Upper lobe of right lung (tissue), 1 donor: ENCODE measurements at regions not wholly inside any gene's neighbourhood (a gene's known extent, or its start where the extent isn't known, plus 50 kb on each side); places are given as distances from the start of the nearest gene placed in this dataset.

Experiments
- ATAC-seq: fragments of 200-7000 bp; cut with Tn5 transposase; one replicate; pipeline ENCODE4 v1.9.1; 2020; ENCODE audit warnings: mild to moderate bottlenecking, moderate library complexity
- DNase-seq: peaks from one replicate; pipeline ENCODE4 v3.0.0-alpha.2; 2020
- H3K27ac ChIP-seq: fragments of 200-600 bp; one replicate; pipeline ENCODE4 v1.8.0; 2022
- H3K27me3 ChIP-seq: fragments of 200-600 bp; one replicate; pipeline ENCODE4 v1.8.0; 2022; ENCODE audit warnings: mild to moderate bottlenecking
- H3K36me3 ChIP-seq: fragments of 200-600 bp; one replicate; pipeline ENCODE4 v1.8.0; 2022
- H3K4me1 ChIP-seq: fragments of 200-600 bp; one replicate; pipeline ENCODE4 v1.8.0; 2022
- H3K4me3 ChIP-seq: fragments of 200-600 bp; one replicate; pipeline ENCODE4 v1.8.0; 2022; ENCODE audit warnings: mild to moderate bottlenecking
- H3K9me3 ChIP-seq: fragments of 200-600 bp; one replicate; pipeline ENCODE4 v1.8.0; 2022
- intact Hi-C: fragments of 100-400 bp; cut with DNase I; formaldehyde crosslinking; loops from one replicate; pipeline ENCODE4 v1.11.0; 2022
- TF ChIP-seq, protein P1 (sequence below): fragments of 200-600 bp; IDR thresholded peaks from one replicate; pipeline ENCODE4 v1.8.0; 2022; ENCODE audit warnings: antibody characterized with exemption
- donor health status: DM: no; HTN: yes; CAD: no; lungs with severe emphysema.

DNA sequence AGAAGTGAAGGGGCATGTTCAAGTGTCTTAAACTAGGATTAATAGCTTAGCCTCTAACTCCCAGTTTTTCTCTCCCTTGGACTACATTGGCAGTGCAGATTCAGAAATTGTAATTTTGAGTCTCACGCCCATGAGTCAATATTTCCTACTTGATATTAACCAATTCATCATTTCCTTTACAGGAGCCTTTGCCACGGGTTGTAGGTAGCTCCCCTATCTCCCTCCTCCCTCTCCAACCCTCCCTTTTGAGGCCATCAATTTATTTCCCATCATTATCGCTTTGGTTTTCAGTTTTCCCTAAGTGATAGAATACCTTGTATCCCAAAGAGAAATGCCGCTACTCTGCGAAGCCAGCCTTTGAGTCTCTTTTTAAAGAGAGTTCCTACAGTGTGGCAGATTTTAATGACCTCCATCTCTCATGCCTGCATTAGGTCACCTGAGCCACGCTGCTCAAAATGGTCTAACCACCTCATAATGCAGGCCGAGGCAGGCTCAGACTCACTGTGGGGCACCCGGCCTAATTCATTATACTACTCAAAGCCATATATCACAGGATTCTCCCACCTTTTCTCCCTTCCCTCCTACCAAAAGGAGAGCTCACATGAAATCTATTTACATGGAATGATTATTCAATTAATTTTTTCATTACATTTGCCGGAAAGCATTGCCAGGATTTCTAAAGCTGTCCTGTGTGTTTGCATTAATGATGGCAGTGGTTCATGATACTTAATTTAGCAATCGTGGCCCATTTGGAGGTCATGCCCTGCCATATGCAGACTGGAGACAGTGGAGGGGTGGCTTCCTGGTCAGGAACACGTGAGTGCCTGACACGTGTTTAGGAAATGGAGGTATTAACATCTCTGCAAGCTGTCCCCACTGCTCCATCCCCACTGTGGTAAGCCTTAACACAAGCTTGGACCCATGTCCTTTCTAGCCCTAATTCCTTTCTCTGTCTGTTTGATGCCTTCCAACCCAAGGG lies 448.2 kb upstream of the AUTS2 start:
- intact Hi-C loops = no loop called here
- Histone ChIP-seq H3K4me1 (no peaks in the 10 kb centered on the region), H3K4me3 (no peak overlapping the region), H3K27ac (no peak overlapping the region), H3K27me3 (no peaks in the 10 kb centered on the region), H3K9me3 (no peaks in the 10 kb centered on the region), H3K36me3 (no peaks in the 10 kb centered on the region)
- DNase-seq (no peak), ATAC-seq (no peak)
- TF ChIP-seq, protein P1, sequence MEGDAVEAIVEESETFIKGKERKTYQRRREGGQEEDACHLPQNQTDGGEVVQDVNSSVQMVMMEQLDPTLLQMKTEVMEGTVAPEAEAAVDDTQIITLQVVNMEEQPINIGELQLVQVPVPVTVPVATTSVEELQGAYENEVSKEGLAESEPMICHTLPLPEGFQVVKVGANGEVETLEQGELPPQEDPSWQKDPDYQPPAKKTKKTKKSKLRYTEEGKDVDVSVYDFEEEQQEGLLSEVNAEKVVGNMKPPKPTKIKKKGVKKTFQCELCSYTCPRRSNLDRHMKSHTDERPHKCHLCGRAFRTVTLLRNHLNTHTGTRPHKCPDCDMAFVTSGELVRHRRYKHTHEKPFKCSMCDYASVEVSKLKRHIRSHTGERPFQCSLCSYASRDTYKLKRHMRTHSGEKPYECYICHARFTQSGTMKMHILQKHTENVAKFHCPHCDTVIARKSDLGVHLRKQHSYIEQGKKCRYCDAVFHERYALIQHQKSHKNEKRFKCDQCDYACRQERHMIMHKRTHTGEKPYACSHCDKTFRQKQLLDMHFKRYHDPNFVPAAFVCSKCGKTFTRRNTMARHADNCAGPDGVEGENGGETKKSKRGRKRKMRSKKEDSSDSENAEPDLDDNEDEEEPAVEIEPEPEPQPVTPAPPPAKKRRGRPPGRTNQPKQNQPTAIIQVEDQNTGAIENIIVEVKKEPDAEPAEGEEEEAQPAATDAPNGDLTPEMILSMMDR = no peak

DNA sequence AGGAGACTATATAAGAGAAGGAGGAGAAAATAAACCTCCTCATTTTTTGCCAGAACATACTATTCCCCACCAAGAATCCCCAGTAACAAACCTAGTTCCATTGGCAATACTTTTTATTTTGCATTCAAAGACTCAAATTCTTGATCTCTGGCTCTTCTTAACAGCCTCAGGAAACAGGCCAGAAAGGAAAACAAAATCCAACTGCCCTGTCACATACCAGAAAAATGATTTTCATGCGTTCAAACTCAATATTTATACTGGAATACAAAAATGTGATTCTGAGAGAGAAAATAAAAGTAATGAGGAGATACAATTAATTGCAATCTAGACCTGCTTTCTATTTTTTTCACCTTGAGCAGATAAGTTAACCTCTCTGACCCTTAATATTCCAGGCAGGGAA lies 435.9 kb upstream of the AUTS2 start:
- intact Hi-C loops = no loop called here
- no peaks in the 10 kb centered on the region for H3K27me3 ChIP-seq
- no peak overlapping the region for H3K27ac ChIP-seq
- H3K9me3 ChIP-seq = no peaks in the 10 kb centered on the region
- no peak for ATAC-seq
- H3K36me3 ChIP-seq = no peaks in the 10 kb centered on the region
- H3K4me1 ChIP-seq = no peaks in the 10 kb centered on the region
- no peak for DNase-seq
- TF ChIP-seq, protein P1 = no peak
- no peak overlapping the region for H3K4me3 ChIP-seq

DNA sequence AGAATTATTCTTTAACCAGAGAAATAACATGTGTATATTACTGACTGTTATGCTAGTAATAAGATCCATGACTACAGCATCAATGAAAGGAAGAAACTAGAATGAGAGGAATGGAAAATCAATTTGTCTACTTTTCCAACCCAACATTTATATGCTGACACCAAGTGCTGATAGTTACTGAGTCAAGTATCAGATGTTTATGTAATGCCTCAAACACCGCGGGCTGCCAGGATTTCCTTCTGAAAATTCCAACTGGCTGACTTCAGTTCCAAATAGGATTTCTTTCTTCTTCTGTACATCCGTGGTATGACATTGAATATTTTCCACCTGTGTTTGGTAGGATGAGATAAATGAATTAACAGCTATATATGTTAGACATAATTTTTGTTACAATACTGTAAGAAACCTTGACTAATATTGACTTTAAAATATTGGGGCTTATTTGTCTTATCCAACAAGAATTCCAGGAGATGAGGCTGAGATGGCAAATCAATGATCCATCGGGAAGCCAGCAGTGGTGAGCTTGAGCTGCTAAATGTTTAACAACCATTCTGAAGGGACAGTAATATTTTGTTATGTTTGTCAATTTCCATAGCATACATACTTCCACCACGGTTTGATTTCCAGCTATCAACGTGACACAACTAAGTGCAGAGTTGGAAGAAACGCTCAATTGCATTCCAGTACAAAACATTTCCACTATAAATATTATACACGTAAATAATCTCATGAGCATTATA lies 435.2 kb upstream of the AUTS2 start:
- H3K36me3 ChIP-seq = no peaks in the 10 kb centered on the region
- H3K4me3 ChIP-seq = no peak overlapping the region
- H3K4me1 ChIP-seq = no peaks in the 10 kb centered on the region
- H3K27ac ChIP-seq = no peak overlapping the region
- intact Hi-C loops = no loop called here
- no peaks in the 10 kb centered on the region for H3K9me3 ChIP-seq
- TF ChIP-seq, protein P1 = no peak
- no peak for DNase-seq
- ATAC-seq = no peak
- no peaks in the 10 kb centered on the region for H3K27me3 ChIP-seq

DNA sequence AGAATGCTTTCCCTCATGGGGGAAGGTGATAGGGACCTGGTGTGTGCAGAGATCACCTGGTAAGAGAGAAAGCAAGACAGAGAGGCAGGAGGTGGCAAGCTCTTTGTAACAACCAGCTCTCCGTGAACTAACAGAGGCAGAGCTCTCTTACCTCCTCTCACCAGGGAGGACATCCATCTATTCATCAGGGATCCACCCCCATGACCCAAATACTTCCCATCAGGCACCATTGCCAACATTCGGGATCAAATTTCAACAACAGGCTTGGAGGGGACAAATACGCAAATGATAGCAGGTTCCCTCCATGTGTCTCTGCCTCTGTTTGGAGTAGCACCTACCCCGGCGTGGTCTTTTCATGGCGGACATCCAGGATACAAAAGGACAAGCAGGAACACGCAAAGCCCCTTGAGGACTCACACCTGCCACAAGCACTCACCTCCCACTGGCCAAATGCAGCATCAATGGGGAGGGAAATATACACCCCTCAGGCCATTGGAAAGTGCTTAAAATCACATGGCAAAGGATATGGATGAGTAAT lies 431.2 kb upstream of the AUTS2 start:
- TF ChIP-seq, protein P1 = no peak
- intact Hi-C loops = no loop called here
- no peak overlapping the region for H3K27ac ChIP-seq
- H3K4me3 ChIP-seq = no peak overlapping the region
- ATAC-seq (no peak), DNase-seq (no peak)
- no peaks in the 10 kb centered on the region for H3K4me1 ChIP-seq
- no peaks in the 10 kb centered on the region for H3K27me3 ChIP-seq
- no peaks in the 10 kb centered on the region for H3K36me3 ChIP-seq
- no peaks in the 10 kb centered on the region for H3K9me3 ChIP-seq

DNA sequence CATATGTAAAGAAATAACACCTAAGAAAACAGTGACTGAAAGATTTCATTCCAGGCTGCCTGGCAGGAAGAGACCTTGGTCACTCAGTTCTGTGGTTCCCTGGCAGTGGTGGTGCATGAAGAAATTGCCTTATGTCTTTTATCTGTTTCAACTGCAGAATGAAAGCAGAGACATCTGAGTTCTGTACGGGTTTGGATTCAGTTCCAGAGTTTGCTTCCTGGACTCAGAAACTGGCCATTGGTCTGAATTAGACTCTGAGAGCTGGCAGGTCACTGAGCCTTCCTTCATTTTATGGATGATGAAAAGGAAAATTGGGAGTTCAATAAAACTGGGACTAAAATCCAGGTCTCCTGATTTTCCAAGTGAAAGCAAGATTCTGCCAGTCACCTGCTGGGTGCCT lies 428.9 kb upstream of the AUTS2 start:
- Histone ChIP-seq H3K27ac (no peak overlapping the region), H3K36me3 (no peaks in the 10 kb centered on the region), H3K4me1 (no peaks in the 10 kb centered on the region), H3K4me3 (no peak overlapping the region), H3K27me3 (no peaks in the 10 kb centered on the region), H3K9me3 (no peaks in the 10 kb centered on the region)
- intact Hi-C loops = no loop called here
- TF ChIP-seq, protein P1 = no peak
- DNase-seq (no peak), ATAC-seq (no peak)
